Neural progenitor cell (in vitro differentiated cells): ENCODE measurements at regions not wholly inside any gene's neighbourhood (a gene's known extent, or its start where the extent isn't known, plus 50 kb on each side); places are given as distances from the start of the nearest gene placed in this dataset.

Experiments
- DNase-seq: peaks from one replicate; pipeline ENCODE4 v3.0.0-alpha.2; 2016; ENCODE audit warnings: low spot score
- H2AFZ ChIP-seq: fragments of 200-600 bp; sonication (generic); replicated peaks from 2 replicates; pipeline ENCODE4 v1.6.1; 2016; ENCODE audit warnings: antibody characterized with exemption
- H3F3A ChIP-seq: fragments of 200-600 bp; sonication (generic); 2 replicates; pipeline ENCODE4 v1.6.1; 2016; ENCODE audit warnings: antibody characterized with exemption, low read depth
- H3K27ac ChIP-seq: fragments of 200-600 bp; sonication (generic); 2 replicates; pipeline ENCODE4 v1.5.1; 2016; ENCODE audit warnings: mild to moderate bottlenecking
- H3K27me3 ChIP-seq: fragments of 200-600 bp; sonication (generic); 2 replicates; pipeline ENCODE4 v1.6.1; 2016; ENCODE audit warnings: mild to moderate bottlenecking, moderate library complexity
- H3K36me3 ChIP-seq: fragments of 200-600 bp; sonication (generic); 2 replicates; pipeline ENCODE4 v1.5.1; 2016
- H3K4me1 ChIP-seq: fragments of 200-600 bp; sonication (generic); 2 replicates; pipeline ENCODE4 v1.6.1; 2016; ENCODE audit warnings: mixed run types
- H3K4me2 ChIP-seq: fragments of 200-600 bp; sonication (generic); 2 replicates; pipeline ENCODE4 v1.6.1; 2016
- H3K4me3 ChIP-seq: fragments of 200-600 bp; sonication (generic); 2 replicates; pipeline ENCODE4 v1.5.1; 2016
- H3K79me2 ChIP-seq: fragments of 200-600 bp; sonication (generic); 2 replicates; pipeline ENCODE4 v1.6.1; 2016; ENCODE audit warnings: low read depth
- H3K9ac ChIP-seq: fragments of 200-600 bp; sonication (generic); 2 replicates; pipeline ENCODE4 v1.6.1; 2016
- H3K9me3 ChIP-seq: fragments of 200-600 bp; sonication (generic); 2 replicates; pipeline ENCODE4 v1.5.1; 2016; ENCODE audit warnings: low read depth
- H4K20me1 ChIP-seq: fragments of 200-600 bp; sonication (generic); 2 replicates; pipeline ENCODE4 v1.6.1; 2016; ENCODE audit warnings: low read depth
- H3K27ac Mint-ChIP-seq: 3 replicates; pipeline ENCODE4 v1.8.0; 2021; ENCODE audit warnings: mixed read lengths
- H3K27me3 Mint-ChIP-seq: 2 replicates; pipeline ENCODE4 v1.8.0; 2022; ENCODE audit warnings: low read depth, mild to moderate bottlenecking, inconsistent platforms, moderate library complexity, mixed read lengths; ENCODE audit not compliant: insufficient read depth
- H3K36me3 Mint-ChIP-seq: 3 replicates; pipeline ENCODE4 v1.8.0; 2021; ENCODE audit warnings: mixed read lengths
- H3K4me1 Mint-ChIP-seq: 3 replicates; pipeline ENCODE4 v1.8.0; 2021; ENCODE audit warnings: mixed read lengths
- H3K4me3 Mint-ChIP-seq: 3 replicates; pipeline ENCODE4 v1.8.0; 2021; ENCODE audit warnings: mild to moderate bottlenecking, moderate library complexity, mixed read lengths
- H3K9me3 Mint-ChIP-seq: 3 replicates; pipeline ENCODE4 v1.8.0; 2020; ENCODE audit warnings: mixed read lengths
- EZH2 ChIP-seq: fragments of 200-600 bp; sonication (generic); IDR thresholded peaks from 2 replicates; pipeline ENCODE4 v1.6.1; 2017; ENCODE audit warnings: antibody characterized with exemption, mild to moderate bottlenecking, moderate library complexity
- EZH2phosphoT487 ChIP-seq: fragments of 200-600 bp; sonication (generic); IDR thresholded peaks from 2 replicates; pipeline ENCODE4 v1.6.1; 2017; ENCODE audit warnings: antibody characterized with exemption
- TF ChIP-seq, protein P1 (sequence below): fragments of 200-600 bp; sonication (generic); IDR thresholded peaks from 2 replicates; pipeline ENCODE4 v1.5.1; 2017; ENCODE audit warnings: antibody characterized with exemption, mild to moderate bottlenecking

- Histone ChIP-seq H3K9ac (no peak overlapping the region), H3K79me2 (no peaks in the 10 kb centered on the region), H3K9me3 (no peaks in the 10 kb centered on the region), H3K27me3 (no peaks in the 10 kb centered on the region), H4K20me1 (no peaks in the 10 kb centered on the region), H3K27ac (no peak overlapping the region), H3K4me1 (no peaks in the 10 kb centered on the region), H3K4me3 (no peak overlapping the region), H3K36me3 (no peaks in the 10 kb centered on the region), H3K4me2 (no peak overlapping the region), H3F3A (no peaks in the 10 kb centered on the region), H2AFZ (no peak overlapping the region)
- no peak for DNase-seq
- Mint-ChIP-seq H3K27me3 (no peaks in the 10 kb centered on the region), H3K36me3 (no peaks in the 10 kb centered on the region), H3K4me3 (no peak overlapping the region), H3K4me1 (no peaks in the 10 kb centered on the region), H3K27ac (no peak overlapping the region), H3K9me3 (no peaks in the 10 kb centered on the region)
- TF ChIP-seq EZH2phosphoT487 (no peak), EZH2 (no peak)
- TF ChIP-seq, protein P1, sequence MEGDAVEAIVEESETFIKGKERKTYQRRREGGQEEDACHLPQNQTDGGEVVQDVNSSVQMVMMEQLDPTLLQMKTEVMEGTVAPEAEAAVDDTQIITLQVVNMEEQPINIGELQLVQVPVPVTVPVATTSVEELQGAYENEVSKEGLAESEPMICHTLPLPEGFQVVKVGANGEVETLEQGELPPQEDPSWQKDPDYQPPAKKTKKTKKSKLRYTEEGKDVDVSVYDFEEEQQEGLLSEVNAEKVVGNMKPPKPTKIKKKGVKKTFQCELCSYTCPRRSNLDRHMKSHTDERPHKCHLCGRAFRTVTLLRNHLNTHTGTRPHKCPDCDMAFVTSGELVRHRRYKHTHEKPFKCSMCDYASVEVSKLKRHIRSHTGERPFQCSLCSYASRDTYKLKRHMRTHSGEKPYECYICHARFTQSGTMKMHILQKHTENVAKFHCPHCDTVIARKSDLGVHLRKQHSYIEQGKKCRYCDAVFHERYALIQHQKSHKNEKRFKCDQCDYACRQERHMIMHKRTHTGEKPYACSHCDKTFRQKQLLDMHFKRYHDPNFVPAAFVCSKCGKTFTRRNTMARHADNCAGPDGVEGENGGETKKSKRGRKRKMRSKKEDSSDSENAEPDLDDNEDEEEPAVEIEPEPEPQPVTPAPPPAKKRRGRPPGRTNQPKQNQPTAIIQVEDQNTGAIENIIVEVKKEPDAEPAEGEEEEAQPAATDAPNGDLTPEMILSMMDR: no peak
Measured at GRCh38 chr4:85151786-85152185, 185.3 kb upstream of the WDFY3 start.

- Mint-ChIP-seq H3K4me1 (no peaks in the 10 kb centered on the region), H3K27me3 (no peaks in the 10 kb centered on the region), H3K27ac (no peak overlapping the region), H3K4me3 (no peak overlapping the region), H3K9me3 (no peaks in the 10 kb centered on the region), H3K36me3 (no peaks in the 10 kb centered on the region)
- Histone ChIP-seq H3K4me1 (no peaks in the 10 kb centered on the region), H4K20me1 (no peaks in the 10 kb centered on the region), H3K79me2 (no peaks in the 10 kb centered on the region), H3K9ac (no peak overlapping the region), H2AFZ (peak overlapping the region; percentile 9), H3K27me3 (no peaks in the 10 kb centered on the region), H3K36me3 (no peaks in the 10 kb centered on the region), H3K27ac (no peak overlapping the region), H3K4me3 (no peak overlapping the region), H3K4me2 (no peak overlapping the region), H3K9me3 (no peaks in the 10 kb centered on the region), H3F3A (no peaks in the 10 kb centered on the region)
- no peak for DNase-seq
- TF ChIP-seq, protein P1: no peak
- TF ChIP-seq EZH2 (no peak), EZH2phosphoT487 (no peak)
Measured at GRCh38 chr4:85152480-85152879, 186.0 kb upstream of the WDFY3 start.

DNA sequence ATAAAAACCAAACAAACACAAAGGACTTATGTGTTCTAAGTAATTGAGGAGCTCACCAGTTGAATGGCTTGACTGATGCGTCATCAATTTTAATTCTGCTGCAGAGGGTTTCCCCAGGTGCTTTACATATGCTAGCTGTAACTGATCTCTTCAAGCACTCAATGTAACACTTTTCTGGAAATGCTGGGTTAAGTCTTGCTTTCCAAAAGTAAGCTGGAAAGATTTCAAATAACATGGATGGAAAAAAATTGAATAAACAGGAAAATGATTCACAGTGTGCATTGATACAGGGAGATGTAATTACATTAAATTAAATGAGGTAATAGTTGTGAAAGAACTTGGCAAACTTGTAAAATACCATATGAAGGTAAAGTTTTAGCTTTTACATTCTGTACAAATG is 186.7 kb upstream of the WDFY3 start:
- H3K36me3 Mint-ChIP-seq: no peaks in the 10 kb centered on the region
- Histone ChIP-seq H2AFZ (no peak overlapping the region), H3K4me1 (no peaks in the 10 kb centered on the region), H3K9ac (no peak overlapping the region), H3K79me2 (no peaks in the 10 kb centered on the region), H3K27ac (no peak overlapping the region), H3K9me3 (no peaks in the 10 kb centered on the region), H3F3A (no peaks in the 10 kb centered on the region), H4K20me1 (no peaks in the 10 kb centered on the region), H3K4me3 (no peak overlapping the region), H3K4me2 (no peak overlapping the region), H3K36me3 (no peaks in the 10 kb centered on the region), H3K27me3 (no peaks in the 10 kb centered on the region)
- H3K4me1 Mint-ChIP-seq: no peaks in the 10 kb centered on the region
- TF ChIP-seq EZH2phosphoT487: no peak
- no peak overlapping the region for H3K4me3 Mint-ChIP-seq
- H3K27me3 Mint-ChIP-seq: no peaks in the 10 kb centered on the region
- no peak overlapping the region for H3K27ac Mint-ChIP-seq
- no peak for DNase-seq
- H3K9me3 Mint-ChIP-seq: no peaks in the 10 kb centered on the region

- H3K36me3 ChIP-seq: no peaks in the 10 kb centered on the region
- no peaks in the 10 kb centered on the region for H3K27me3 ChIP-seq
- H2AFZ ChIP-seq: no peak overlapping the region
- no peaks in the 10 kb centered on the region for H3K79me2 ChIP-seq
- H3K4me3 ChIP-seq: no peak overlapping the region
- Mint-ChIP-seq H3K36me3 (no peaks in the 10 kb centered on the region), H3K4me1 (no peaks in the 10 kb centered on the region), H3K27ac (no peak overlapping the region), H3K4me3 (no peak overlapping the region), H3K27me3 (no peaks in the 10 kb centered on the region), H3K9me3 (no peaks in the 10 kb centered on the region)
- no peak for DNase-seq
- H3F3A ChIP-seq: no peaks in the 10 kb centered on the region
- no peaks in the 10 kb centered on the region for H3K9me3 ChIP-seq
- no peaks in the 10 kb centered on the region for H4K20me1 ChIP-seq
- H3K4me1 ChIP-seq: no peaks in the 10 kb centered on the region
- TF ChIP-seq EZH2 (no peak), EZH2phosphoT487 (no peak)
- TF ChIP-seq, protein P1: no peak
- no peak overlapping the region for H3K4me2 ChIP-seq
- no peak overlapping the region for H3K9ac ChIP-seq
- H3K27ac ChIP-seq: no peak overlapping the region
Measured at GRCh38 chr4:85154591-85154990, 188.1 kb upstream of the WDFY3 start.
